Activated T-cell treated with anti-CD3 and anti-CD28 coated beads, Interleukin-2, amount 50 U/mL, for 1 hour (primary cell): ENCODE measurements at regions not wholly inside any gene's neighbourhood (a gene's known extent, or its start where the extent isn't known, plus 50 kb on each side); places are given as distances from the start of the nearest gene placed in this dataset.

ENCODE experiments used
- DNase-seq: peaks from one replicate; pipeline ENCODE4 v3.0.0-alpha.2; 2020

DNA sequence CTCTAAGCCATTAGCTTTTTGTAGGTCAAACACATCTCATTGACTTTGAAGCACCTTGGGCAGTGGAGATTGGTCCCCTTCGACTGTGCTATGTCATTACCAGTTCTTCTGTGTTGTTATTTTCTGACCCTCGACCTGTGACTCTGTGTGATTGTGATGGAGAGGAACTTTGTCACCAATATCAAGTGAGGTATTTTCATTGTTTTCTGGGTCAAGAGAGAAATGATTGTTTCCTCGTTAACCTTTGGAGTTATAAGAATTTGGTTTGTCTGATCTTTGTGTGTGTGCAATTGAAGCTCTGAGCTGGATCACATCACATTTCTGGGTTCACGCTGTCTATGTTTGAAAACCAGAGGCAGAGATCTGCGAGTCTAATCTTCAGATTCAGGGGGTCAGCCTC is 432.2 kb upstream of the KLF6 start:
- DNase-seq: no peak

DNA sequence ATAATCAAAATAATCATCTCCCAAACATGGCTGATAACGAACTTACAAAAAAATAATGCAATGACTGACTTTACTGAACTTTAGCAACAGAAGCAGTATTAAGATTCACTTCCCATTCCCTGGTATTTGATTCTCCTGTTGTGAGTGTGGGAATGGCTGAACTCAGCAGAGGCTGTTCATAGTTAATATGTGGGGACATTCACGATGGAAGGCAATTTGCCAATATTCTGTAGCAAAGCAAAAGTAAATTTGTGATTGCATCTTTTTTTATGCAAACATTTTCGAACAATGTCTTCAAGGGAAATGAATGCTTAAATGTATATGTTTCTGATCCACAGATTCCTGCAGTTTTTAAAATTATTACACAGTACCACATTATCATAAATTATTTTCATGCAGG is 431.7 kb upstream of the KLF6 start:
- no peak for DNase-seq

DNA sequence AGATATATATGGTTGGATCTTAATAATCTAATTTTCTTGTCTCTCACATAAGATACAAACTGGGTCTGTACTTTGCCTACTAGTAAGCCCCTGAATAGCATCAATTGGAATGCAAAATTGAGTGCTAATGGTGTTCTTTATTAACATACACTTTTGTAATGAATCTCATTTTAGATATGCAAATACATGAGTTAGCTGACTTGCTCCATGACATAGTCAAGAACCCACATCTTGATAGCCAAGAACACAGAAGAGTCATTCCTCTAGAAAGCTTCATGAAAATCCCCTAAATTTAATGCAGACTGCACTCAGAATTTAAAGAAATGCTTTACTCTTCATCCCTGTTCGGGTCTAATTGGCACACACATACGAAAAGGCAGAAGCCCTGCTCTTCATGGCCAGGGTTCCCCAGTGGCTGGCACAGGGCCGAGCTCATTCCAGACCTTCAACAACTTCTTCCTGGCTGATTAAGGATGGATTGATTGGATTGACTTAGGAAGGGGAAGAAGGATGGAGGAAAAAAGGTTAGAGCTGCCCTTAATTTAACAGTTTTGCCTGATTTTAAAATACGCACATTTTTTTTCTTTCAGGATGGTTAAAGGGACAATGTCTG is 431.1 kb upstream of the KLF6 start:
- DNase-seq: no peak

DNA sequence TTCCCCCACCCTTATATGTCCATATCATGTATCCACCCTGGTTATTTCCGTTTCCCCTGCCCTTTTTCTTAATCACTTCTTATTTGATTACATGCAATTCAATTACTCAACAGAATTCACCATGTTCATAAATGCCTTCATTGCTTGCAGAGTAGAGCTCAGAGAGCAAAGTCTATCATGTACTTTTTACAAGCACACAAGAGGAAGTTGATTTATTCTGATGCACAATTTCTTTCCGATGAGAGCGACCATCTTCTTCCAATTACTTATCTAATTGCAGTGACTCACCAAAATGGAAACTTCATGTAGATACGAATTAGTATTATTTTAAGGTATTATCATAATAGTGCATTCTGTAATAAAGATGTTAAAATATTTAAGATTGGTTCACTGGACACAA is 430.5 kb upstream of the KLF6 start:
- DNase-seq: no peak

DNA sequence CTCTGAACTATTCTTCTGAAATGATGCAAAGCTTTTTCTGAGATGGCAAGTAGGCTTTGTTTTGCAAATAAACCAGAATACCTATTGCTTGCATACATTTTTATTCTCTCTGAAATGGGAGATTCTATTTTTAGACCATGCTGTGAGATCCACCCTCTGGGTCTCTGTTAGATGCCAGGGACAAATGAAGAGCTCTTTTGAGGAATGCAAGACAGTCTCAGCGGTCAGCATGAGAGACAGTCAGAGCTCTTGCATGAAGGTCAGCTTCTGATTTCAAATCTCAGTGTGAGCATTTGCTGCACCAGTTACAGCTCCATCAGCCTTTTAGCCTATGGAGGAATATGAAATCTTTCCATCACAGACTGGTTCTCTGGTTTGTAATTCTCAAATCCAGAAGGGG is 429.9 kb upstream of the KLF6 start:
- DNase-seq: no peak

DNA sequence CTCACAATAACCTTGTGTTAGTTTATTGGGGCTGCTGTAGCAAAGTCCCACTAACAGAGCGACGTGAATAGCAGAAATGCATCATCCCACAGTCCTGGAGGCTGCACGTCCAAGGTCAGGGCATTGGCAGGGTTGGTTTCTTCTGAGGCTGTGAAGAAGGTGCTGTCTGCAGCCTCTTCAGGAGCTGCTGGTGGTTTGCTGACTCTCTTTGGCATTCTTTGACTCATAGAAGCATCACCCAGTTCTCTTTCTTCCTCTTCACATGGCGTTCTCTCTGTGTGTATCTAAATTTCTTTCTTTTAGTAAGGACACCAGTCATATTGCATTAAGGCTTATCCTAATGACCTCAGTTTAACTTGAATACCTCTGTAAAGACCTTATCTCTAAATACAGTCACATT is 428.4 kb upstream of the KLF6 start:
- no peak for DNase-seq

DNA sequence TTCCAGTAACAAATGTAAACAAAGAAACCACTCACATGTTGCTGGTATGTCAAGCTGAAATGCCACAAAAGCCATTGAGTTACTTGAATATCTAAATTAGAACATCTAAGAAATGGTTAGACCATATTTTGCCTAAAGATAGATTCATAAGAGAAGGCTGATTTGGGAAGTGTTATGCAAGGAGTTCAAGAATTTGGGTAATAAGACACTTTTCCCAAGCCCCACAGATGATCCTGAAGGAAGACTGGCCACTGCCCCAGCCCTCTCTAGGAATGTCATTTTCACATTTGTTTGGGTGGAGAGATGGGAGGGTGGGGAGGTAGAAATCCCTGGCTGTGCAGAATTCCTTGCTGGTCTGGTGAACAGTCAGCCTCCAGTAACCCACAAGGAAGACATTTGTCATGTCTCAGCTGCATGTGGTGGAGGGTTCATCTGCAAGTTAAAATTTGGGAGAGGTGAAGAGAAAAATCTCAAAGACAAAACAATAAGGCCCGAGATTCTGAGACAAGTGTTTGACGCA is 427.2 kb upstream of the KLF6 start:
- no peak for DNase-seq

DNA sequence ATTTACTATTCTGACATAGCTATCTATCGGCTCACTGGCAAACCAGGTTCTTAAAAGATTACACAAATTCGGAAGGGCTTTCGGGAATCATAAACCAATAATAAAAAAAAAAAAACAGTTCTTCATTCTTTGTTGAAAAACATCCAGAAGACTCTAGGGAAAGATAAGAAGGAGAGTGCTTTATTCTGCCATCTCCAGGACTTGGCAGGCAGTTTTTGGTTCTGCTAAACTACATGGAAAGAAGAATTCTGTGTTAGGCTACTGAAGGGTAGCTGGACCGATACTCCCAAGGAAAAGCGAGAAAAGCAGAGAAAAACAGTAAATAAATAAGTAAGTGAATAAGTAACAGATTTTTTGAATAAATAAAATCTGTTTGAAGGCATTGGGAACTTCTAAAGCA is 423.5 kb upstream of the KLF6 start:
- no peak for DNase-seq

DNA sequence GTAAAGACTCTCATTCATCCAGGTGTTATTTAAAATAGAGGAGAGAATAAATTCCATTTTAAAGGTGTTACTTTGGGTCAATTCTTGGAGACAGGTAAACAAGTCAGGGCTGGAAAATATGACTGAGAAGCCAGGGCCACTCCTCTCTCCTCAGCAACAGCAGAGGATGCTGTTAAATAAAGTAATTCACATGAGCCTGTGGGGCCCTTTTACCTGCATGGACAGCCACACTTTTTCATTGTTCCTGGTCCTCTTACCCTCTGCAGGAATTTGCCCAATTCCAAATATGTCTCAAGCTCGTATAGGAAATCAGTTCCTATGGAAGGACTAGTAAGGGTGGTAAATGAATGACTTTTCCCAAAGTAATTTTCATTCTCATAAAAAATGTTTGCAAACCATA is 420.1 kb upstream of the KLF6 start:
- no peak for DNase-seq

DNA sequence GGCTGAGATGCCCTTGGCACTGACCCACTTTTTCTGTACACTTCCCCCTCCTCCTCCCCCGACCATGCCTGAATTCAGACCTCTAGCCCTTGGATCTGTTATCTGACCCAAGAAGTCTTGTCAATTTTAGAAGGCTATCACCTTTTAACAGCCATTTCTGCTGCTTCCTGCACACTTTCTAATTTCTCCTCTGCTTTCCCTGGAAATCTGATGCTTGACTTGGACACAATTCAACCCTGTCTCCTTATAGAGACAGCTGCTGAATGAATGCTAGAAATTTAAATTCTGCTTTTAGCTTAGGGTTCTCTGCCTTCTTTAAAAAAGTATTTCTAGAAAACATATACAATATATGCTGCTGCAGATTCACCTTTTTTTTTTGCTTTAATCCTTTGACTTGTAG is 417.9 kb upstream of the KLF6 start:
- DNase-seq: no peak

DNA sequence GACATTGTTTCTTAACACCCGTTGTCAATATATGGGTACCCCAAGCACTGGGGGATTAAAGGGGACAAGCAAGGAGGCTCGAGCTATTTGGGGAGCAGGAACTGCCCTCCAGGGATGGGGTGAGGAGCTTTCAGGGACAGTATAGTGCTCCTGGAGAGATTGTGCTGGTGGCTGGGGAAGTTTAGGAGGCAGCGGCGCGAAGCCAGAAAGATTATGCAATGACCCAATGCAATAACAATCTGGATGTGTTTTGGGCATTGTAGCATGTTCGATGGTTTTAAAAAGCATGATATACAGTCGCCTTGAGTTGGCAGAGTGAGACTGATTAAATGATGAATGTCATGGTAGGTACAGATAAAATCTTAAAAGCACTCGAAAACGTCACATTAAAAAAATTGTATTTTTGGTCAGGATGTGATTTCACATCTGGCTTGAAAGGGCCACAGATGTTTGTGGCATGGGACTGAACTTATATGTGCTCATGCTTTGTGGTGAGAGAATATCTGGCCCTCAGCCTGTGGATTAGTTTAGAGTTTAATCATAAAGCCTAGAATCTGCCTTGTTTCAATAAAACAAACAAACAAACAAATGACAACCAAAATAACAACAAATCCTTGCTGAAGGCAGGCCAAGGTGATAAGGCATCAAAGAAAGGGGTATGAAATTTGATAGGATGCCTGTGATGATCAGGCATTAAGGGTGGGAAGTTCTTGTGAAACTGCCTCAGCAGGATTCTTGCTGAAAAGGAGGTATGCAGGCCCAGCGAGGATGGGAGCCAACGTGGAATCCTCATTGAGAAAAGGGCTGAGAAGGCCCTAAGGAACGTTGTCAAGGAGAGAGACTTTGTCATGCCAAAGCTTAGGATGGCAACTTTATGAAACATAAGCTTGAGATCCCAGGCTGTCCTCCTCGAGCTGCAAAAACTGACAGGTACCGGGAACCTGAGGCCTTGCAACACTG is 417.1 kb upstream of the KLF6 start:
- DNase-seq: no peak

DNA sequence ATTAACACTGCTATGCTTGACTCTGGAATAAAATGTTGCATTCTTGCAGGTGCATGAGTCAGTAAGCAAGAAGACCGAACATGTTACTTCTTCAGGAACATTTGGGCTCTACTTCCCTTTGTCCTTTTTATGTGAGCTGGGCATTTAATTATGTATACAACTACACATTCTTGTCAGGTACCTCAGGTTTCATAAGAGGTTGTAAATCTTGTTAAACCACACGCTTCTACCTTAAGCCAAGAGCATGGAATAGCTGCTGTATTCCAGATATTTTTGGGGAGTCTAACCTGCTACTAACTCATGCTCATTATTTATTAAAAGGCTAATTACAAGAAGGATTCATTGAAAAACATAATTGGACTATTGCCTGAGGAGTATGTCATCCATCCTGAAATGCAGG is 414.2 kb upstream of the KLF6 start:
- no peak for DNase-seq

DNA sequence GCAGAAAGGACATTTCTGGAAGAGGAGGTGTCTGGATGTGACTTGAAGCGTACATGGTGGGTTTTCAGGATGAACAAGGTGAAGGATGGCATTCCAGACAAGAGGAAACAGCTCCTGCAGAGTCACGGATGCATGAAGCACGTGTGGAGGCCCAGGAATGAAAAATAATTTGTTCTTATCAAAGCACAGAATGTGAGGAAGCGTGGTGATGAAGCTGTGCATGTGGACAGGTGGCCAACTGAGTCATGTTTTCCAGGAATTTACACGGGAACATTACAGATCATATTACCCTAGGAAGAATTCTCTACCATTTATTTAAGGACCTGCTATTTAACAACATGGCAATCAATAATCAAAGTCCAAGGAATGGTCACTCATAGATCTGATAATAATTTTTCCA is 413.2 kb upstream of the KLF6 start:
- no peak for DNase-seq

DNA sequence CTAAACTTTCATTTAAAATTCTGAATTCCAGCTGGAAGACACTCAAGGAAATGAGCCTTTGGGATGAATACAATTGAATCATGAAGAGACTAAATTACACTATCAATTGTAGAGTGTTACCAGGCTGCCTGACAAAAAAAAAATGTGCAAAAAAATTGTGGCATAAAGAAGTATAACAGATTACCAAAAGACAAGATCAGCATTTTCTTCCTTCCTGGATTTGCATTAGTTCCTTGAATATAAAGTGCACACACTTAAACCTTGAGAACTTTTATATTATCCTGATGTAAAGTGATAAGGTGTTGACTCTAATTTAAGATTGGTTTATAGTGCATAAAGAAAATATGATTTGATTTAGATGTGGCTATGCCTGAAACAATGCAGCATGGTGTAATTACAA is 412.7 kb upstream of the KLF6 start:
- DNase-seq: no peak

DNA sequence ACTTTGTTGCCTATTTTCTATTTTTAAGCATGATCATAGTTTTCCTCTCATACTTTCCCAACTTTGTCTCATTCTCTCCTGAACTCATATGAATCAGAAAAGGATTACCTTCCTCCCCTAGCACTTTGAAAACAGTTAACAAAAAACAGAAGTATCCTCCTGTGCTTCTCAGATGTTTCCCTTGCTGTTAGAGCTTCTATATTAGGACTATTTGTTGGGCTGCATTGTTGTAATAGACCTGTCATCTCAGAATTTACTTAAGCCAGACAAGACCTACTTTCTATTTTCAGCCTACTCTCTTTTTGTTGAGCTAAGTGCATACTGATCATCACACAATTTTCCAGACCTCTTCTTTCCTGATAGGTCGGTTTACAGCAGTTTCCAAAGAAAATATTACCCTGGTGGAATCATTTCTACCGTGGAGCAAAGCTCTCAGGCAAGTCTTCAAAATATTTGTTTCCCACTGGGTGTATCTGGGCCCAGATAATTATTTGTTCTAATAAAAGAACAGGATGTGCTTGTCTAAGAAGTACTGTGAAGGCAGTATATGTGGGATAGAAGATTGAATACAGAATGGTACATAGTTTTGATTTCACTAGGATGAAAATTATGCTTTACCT is 411.9 kb upstream of the KLF6 start:
- DNase-seq: no peak

DNA sequence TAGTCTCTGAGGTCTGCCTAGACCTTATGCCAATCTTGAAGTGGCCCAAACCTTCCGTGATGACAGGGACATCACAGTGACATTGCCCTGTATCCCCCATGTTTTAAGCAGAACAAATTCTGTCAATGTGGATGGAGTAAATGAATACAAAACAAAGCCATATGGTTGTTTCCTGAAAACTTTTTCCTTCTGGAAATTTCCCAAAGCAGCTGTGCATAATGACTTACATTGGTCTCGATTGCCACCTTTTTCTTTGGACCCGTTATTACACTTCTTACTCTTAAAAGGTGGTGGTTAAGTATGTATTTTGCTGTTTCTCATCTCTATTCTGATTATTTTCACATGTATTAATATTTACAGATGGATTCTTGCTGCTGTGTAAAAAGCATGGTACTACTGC is 411.2 kb upstream of the KLF6 start:
- DNase-seq: no peak

DNA sequence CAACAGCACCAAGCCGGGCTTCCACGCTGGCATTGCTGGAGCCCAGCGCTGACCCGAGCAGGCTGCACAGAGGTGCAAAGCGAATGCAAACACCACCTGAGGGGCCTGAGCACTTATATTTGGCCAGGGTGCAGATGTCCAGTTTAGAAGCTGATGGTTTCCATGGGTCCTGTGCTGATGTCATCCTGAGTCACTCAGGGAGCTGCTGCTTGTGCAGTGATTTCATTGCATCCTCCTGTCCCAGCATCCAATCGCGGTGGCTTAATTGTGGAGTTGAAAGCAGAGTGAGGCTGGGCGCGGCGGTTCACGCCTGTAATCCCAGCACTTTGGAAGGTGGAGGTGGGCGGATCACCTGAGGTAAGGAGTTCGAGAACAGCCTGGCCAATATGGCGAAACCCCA is 410.2 kb upstream of the KLF6 start:
- no peak for DNase-seq

DNA sequence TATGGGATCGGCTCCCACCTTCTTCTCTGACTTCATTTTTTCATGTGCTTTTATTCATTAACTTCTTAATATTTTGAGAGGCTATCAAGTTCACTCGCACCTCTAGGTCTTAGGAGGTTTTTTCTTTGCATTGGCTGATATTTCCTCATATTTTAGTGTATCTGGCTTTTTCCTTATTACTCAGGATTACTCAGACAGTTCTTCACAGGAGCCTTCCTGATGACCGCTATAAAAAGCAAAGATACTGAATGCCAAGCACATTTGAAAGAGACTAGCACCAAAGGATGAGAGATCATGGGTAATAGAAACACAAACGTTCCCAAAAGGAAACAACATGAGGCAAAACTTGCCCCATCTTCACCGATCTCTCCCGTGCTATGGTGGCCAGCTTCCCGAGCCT is 409.2 kb upstream of the KLF6 start:
- DNase-seq: no peak

DNA sequence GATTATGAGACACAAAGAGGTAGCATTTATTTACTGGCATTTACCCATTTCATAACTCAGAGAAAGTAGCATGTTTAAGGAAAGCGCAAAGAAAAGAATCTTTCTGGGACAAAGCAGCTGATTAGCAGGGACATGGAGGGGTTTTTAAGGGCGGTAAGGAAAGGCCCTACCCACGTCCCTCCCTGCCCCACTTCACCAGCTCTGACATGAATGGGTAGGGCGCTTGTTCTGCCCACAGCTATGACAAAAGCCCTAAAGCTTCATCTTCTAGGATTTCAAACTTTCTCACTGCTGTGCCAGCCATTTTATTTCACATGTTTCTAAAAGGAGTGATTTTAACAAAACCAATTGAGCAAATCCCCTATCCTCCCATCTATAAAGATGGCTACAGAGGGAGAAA is 406.9 kb upstream of the KLF6 start:
- no peak for DNase-seq

DNA sequence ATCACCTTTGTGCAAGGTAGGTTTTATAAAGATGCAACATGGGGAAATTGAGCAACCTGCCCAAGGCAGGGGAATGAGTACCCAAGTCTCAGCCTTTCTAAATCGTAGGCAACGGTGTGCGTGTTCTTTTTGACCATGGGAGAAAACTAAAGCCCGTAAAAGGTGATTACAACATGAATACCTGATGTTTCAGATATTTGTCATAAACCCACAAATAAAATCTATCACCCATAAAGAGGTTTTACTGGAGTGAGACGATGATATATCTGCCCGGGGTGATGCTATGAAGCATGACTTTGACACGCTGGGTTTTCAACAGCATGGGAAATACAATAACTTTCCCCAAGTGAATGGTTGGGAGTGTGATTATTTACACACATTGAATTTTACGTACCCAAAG is 406.3 kb upstream of the KLF6 start:
- no peak for DNase-seq

DNA sequence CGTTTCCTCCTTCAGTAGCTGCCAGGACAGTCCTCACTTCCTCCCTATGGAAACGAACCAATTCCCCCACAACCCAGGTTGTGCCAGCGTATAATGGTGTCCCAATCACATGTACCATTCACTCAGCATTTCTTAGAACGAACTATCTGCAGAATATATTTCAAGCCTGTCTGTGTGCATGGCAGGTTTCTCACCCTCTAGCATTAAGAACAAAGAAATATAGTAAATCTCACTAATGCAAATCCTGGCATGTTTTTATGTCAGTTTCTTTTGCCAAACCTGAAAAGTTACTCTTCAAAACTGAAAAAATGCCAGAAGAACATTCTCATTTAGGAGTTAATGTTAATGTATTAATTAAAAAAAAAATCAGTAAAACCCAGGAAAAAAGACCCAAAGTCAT is 405.9 kb upstream of the KLF6 start:
- DNase-seq: no peak

DNA sequence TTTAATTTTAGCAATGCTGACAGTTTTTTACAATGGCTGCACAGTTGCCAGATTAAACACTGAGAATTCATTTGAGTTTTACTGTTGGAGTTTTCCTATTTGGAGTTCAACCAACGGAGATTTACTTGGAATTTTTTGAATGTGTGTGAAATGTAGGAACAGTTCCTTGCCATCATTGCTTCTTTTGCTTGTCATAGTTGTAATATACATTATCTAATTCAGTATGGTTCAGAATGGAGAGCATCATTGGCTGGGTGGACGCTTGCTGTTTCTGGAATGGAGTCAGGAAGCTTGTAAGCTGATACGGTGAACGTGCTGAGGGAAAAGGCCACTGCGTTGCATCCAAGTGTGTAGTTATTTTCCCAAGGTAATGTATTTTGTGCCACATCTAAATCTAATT is 404.3 kb upstream of the KLF6 start:
- DNase-seq: no peak

DNA sequence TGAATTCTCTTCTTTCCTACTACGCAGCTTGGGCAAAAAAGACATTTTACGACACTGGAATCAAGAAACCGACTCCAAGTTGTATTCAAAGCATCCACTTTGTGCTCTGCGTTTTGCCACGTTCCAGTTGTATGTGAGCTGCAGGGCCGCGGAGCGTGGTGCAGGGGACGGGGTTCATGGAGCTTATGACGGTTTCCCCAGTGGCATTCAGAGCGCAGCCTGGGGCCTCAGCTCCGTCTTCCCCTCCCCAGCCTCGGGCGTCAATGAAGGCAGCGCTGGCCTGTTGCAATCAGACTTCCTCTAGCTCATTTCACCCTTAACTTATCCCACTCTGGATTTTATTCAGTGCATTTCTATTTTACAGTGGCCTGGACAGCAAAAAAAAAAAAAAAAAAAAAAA is 403.4 kb upstream of the KLF6 start:
- no peak for DNase-seq
